ENCODE measurements at regions not wholly inside any gene's neighbourhood (a gene's known extent, or its start where the extent isn't known, plus 50 kb on each side); places are given as distances from the start of the nearest gene placed in this dataset.

DNA sequence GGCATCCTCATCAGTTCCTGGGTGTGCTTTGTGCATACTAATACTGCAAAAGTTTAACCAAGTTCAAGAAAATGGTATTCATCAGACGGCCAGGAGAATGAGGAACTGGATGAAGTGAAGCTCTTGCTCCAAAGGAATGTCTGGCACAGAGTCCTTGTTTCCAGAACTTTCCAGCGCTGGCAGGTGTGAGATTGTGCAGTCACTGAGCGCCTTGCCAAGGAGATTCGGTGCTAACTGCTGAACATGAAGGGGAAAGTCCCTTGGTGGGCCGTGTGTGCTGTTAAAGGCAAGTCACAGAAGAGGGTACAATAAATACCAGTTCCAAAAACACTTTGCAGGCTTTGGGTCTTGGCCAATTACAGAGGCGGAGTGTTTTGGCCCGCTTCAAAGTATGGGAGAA, 262.3 kb upstream of the SOX4 start:
- Histone ChIP-seq H3K36me3 (replicated peaks in 1 of 2; ENCODE audit: insufficient read depth in 1 of 2, low read depth in 2 of 2) (no peaks in the 10 kb centered on the region), H3K27ac (peak overlapping the region in 2 of 4 donors; percentile 32 to 34), H3K4me1 (peaks cover 6% of the 10 kb centered on the region), H3K4me3 (no peak overlapping the region), H3K9me3 (no peaks in the 10 kb centered on the region), H3K27me3 (no peaks in the 10 kb centered on the region)
- intact Hi-C loops (cut with DNase I), result no loop called here
- 34 to 37% methylated on average over 7 of the region's 7 CpGs for WGBS, 2 donors
- ATAC-seq (peak; percentile 69), DNase-seq (peak; percentile 16 to 60 (median 32))
- TF ChIP-seq POLR2A (IDR thresholded peaks at IDR 0.05), result no peak
- TF ChIP-seq, protein P1, sequence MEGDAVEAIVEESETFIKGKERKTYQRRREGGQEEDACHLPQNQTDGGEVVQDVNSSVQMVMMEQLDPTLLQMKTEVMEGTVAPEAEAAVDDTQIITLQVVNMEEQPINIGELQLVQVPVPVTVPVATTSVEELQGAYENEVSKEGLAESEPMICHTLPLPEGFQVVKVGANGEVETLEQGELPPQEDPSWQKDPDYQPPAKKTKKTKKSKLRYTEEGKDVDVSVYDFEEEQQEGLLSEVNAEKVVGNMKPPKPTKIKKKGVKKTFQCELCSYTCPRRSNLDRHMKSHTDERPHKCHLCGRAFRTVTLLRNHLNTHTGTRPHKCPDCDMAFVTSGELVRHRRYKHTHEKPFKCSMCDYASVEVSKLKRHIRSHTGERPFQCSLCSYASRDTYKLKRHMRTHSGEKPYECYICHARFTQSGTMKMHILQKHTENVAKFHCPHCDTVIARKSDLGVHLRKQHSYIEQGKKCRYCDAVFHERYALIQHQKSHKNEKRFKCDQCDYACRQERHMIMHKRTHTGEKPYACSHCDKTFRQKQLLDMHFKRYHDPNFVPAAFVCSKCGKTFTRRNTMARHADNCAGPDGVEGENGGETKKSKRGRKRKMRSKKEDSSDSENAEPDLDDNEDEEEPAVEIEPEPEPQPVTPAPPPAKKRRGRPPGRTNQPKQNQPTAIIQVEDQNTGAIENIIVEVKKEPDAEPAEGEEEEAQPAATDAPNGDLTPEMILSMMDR (IDR thresholded peaks at IDR 0.05), result no peak

DNA sequence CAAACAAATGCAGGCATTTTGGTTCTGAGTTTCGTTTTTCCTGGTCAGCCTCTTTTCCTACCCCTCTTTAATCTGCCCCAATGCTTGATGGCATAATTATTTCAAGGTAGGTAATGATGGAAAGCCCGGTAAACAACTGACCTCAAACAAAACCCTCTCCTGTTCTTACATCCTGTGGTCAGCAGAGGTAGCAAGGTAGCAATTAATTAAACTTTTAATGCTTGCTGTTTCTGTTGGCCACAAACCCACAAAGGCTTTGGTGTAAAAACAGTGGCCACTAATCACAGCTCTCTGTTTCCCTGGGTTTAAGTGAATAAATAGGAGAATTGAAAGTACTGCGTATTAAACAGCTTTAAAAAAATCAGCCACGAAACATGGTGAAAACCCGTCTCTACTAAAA, 261.5 kb upstream of the SOX4 start:
- H3K4me3 ChIP-seq, result no peak overlapping the region
- ATAC-seq, result no peak

DNA sequence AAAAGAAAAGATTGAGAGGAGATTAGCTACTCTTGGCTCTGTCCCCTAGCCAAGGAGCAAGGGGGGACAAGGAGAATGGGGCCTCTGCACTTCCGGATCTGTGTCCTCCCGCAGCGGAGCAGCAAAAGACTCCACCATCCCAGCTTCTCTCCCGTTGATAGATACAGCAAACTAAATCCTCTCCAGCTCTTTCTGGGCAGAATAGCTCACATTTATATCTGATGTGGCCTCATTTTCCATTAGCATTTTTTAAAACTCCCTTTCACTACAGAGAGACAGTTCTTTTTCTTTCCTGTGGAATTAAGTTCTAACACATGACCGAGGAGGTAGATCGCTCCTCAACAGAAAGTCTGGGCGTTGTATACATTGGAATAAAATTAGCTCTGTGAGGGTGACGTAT, 260.9 kb upstream of the SOX4 start:
- no peak overlapping the region for H3K4me3 ChIP-seq
- no peaks in the 10 kb centered on the region for H3K27me3 ChIP-seq
- intact Hi-C loops (cut with DNase I), result no loop called here
- H3K27ac ChIP-seq, result no peak overlapping the region
- H3K9me3 ChIP-seq, result no peaks in the 10 kb centered on the region
- no peaks in the 10 kb centered on the region for H3K36me3 ChIP-seq (replicated peaks in 1 of 2; ENCODE audit: insufficient read depth in 1 of 2, low read depth in 2 of 2)
- TF ChIP-seq, protein P1 (IDR thresholded peaks at IDR 0.05), result no peak
- TF ChIP-seq POLR2A (IDR thresholded peaks at IDR 0.05), result no peak
- DNase-seq (no peak), ATAC-seq (no peak)
- WGBS, 2 donors, result 87 to 89% methylated on average over 8 of the region's 8 CpGs
- peaks cover 6% of the 10 kb centered on the region for H3K4me1 ChIP-seq

More for the DNA sequence above, 261.5 kb upstream of the SOX4 start:
- Histone ChIP-seq H3K4me1 (peaks cover 6% of the 10 kb centered on the region), H3K27ac (no peak overlapping the region), H3K36me3 (replicated peaks in 1 of 2; ENCODE audit: insufficient read depth in 1 of 2, low read depth in 2 of 2) (no peaks in the 10 kb centered on the region), H3K9me3 (no peaks in the 10 kb centered on the region), H3K27me3 (no peaks in the 10 kb centered on the region)
- intact Hi-C loops (cut with DNase I), result no loop called here
- 76 to 79% methylated on average over 5 of the region's 5 CpGs for WGBS, 2 donors
- TF ChIP-seq, protein P1 (IDR thresholded peaks at IDR 0.05), result peak in 1 of 7 experiments; percentile 22
- no peak for TF ChIP-seq POLR2A (IDR thresholded peaks at IDR 0.05)
- no peak for DNase-seq

DNA sequence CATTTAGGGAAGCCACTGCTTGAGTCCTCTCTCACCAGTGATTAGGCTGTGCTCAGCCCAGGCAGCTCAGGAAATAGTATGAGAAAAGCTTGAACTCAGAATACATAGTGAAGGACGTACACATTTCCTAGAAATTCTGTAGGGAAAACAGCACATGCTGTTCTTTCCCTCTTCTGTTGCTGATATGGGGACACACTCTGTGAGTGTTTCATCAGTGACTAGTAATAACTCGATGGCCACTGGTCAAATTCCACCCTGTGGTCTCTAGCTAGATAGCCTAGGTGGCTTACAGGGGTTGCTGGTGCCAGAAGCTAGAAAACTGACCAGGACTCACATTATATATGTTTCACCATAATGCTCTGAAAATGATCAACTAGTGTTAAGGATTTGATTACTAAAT, 259.8 kb upstream of the SOX4 start:
- intact Hi-C loops (cut with DNase I), result no loop called here
- WGBS, 2 donors, result 63 to 67% methylated on average over 2 of the region's 2 CpGs
- H3K4me1 ChIP-seq, result peaks cover 6% of the 10 kb centered on the region
- no peak for TF ChIP-seq POLR2A (IDR thresholded peaks at IDR 0.05)
- TF ChIP-seq, protein P1 (IDR thresholded peaks at IDR 0.05), result no peak
- no peak overlapping the region for H3K27ac ChIP-seq
- no peak for ATAC-seq
- no peaks in the 10 kb centered on the region for H3K27me3 ChIP-seq
- H3K4me3 ChIP-seq, result no peak overlapping the region
- no peaks in the 10 kb centered on the region for H3K36me3 ChIP-seq (replicated peaks in 1 of 2; ENCODE audit: insufficient read depth in 1 of 2, low read depth in 2 of 2)
- no peaks in the 10 kb centered on the region for H3K9me3 ChIP-seq
- DNase-seq, result no peak

DNA sequence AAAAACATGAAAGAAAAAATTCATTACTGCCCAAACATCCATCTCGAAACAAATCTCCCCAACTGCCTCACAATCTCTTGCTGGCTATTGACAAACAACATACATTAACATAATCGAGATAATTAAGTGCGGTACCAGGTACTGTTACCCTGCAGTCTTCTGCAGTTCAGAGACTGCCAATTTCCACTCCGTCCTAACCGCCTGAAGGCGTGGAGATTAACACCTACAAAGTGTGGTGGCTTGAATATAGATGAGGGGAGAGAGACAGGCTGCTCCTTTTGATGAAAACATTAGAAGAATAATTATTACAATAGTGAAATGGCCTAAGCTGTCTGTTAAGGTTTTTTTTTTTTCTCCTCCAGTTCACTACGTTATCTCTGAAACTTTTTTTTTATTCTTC, 258.9 kb upstream of the SOX4 start:
- no peak for ATAC-seq
- Histone ChIP-seq H3K9me3 (no peaks in the 10 kb centered on the region), H3K27me3 (no peaks in the 10 kb centered on the region), H3K4me3 (no peak overlapping the region), H3K4me1 (peaks cover 6% of the 10 kb centered on the region), H3K27ac (no peak overlapping the region), H3K36me3 (replicated peaks in 1 of 2; ENCODE audit: insufficient read depth in 1 of 2, low read depth in 2 of 2) (no peaks in the 10 kb centered on the region)
- 88 to 94% methylated on average over 7 of the region's 7 CpGs for WGBS, 2 donors
- intact Hi-C loops (cut with DNase I), result no loop called here
- DNase-seq, result no peak
- TF ChIP-seq, protein P1 (IDR thresholded peaks at IDR 0.05), result no peak
- TF ChIP-seq POLR2A (IDR thresholded peaks at IDR 0.05), result no peak

Measured in body of pancreas (tissue), 4 donors.